ENCODE measurements at regions not wholly inside any gene's neighbourhood (a gene's known extent, or its start where the extent isn't known, plus 50 kb on each side); places are given as distances from the start of the nearest gene placed in this dataset.

- TF ChIP-seq CTCF (IDR thresholded peaks at IDR 0.05) (no peak), ZFX (IDR thresholded peaks at IDR 0.05; ENCODE audit: borderline replicate concordance) (no peak)
These were observed 573.5 kb upstream of the SETBP1 start for GRCh38 chr18:44107187-44107586.
